Esophagus squamous epithelium (tissue), 5 donors: ENCODE measurements at regions not wholly inside any gene's neighbourhood (a gene's known extent, or its start where the extent isn't known, plus 50 kb on each side); places are given as distances from the start of the nearest gene placed in this dataset.
"Not testable (repeated sequence)": the region's sequence is repeated elsewhere in the genome, so short reads cannot be mapped to it uniquely, and the experiment has no call there.

Experiments
- DNase-seq: peaks from one replicate; lab custom pipeline; 2025; lab: John Stamatoyannopoulos, UW
- H3K27ac ChIP-seq, 4 donors: fragments of 200-600 bp; sonication (generic); one replicate each; pipeline ENCODE4 v1.5.1; 2016 to 2019; ENCODE audit warnings: mild to moderate bottlenecking in 1 of 4
- H3K27me3 ChIP-seq, 4 donors: fragments of 200-600 bp; sonication (generic); 1 replicate in 3 of 4; 2 replicates in 1 of 4; pipeline versions ENCODE4 v1.5.1 to v1.6.0; 2017 to 2021; ENCODE audit warnings: antibody characterized with exemption in 1 of 4
- H3K36me3 ChIP-seq, 3 donors: fragments of 200-600 bp; sonication (generic); one replicate each; pipeline ENCODE4 v1.5.1; 2016 to 2019
- H3K4me1 ChIP-seq, 3 donors: fragments of 200-600 bp; sonication (generic); one replicate each; pipeline ENCODE4 v1.5.1; 2017 to 2019
- H3K4me3 ChIP-seq, 4 donors: fragments of 200-600 bp; sonication (generic); 1 replicate in 3 of 4; 2 replicates in 1 of 4; pipeline ENCODE4 v1.5.1; 2016 to 2019; ENCODE audit warnings: mild to moderate bottlenecking in 2 of 4, moderate library complexity in 1 of 4
- H3K9me3 ChIP-seq, 3 donors: fragments of 200-600 bp; sonication (generic); one replicate each; pipeline ENCODE4 v1.5.1; 2016 to 2019
- CTCF ChIP-seq, 6 experiments: fragments of 450-650 bp in 4 of 6; fragments of 200-600 bp in 2 of 6; sonication (generic) in 2 of 6; IDR thresholded peaks; one replicate each; pipeline ENCODE4 v1.5.1; 2016 to 2019; ENCODE audit warnings: antibody characterized with exemption in 6 of 6, mild to moderate bottlenecking in 4 of 6, moderate library complexity in 4 of 6
- POLR2A ChIP-seq, 4 donors: fragments of 450-650 bp; IDR thresholded peaks; one replicate each; pipeline ENCODE4 v1.6.1; 2017; ENCODE audit warnings: antibody characterized with exemption in 4 of 4, mild to moderate bottlenecking in 4 of 4, moderate library complexity in 3 of 4
- WGBS, 2 donors: methylation state at CpG; one replicate each; pipeline ENCODE4 v1.1.5; 2018; 5-methylcytosine and 5-hydroxymethylcytosine counted together
- intact Hi-C: fragments of 100-400 bp; cut with DNase I; formaldehyde crosslinking; loops from one replicate; pipeline ENCODE4 v1.15.0; 2022
- donor health status: DM: yes; HTN: yes; CAD: no.

GRCh38 chr3:166510382-166510781 lies 673.2 kb upstream of the BCHE start:
- Histone ChIP-seq H3K4me1 (no peaks in the 10 kb centered on the region), H3K9me3 (no peaks in the 10 kb centered on the region), H3K27ac (no peak overlapping the region), H3K27me3 (no peaks in the 10 kb centered on the region), H3K4me3 (no peak overlapping the region), H3K36me3 (no peaks in the 10 kb centered on the region)
- TF ChIP-seq POLR2A (IDR thresholded peaks at IDR 0.05) (no peak), CTCF (IDR thresholded peaks at IDR 0.05) (no peak)
- DNase-seq = no peak
- 45 to 100% methylated on average over 1 to 2 of the region's 4 CpGs for WGBS, 2 donors
- intact Hi-C loops = no loop called here

GRCh38 chr3:166500420-166500819 lies 663.2 kb upstream of the BCHE start:
- intact Hi-C loops, H3K27ac ChIP-seq, DNase-seq, H3K36me3 ChIP-seq, H3K4me3 ChIP-seq, H3K9me3 ChIP-seq, H3K27me3 ChIP-seq, H3K4me1 ChIP-seq: not testable (repeated sequence)
- 64 to 80% methylated on average over 1 to 2 of the region's 2 CpGs for WGBS, 2 donors

GRCh38 chr3:166499636-166500035 lies 662.4 kb upstream of the BCHE start:
- WGBS, 2 donors = 62 to 67% methylated on average over 3 of the region's 3 CpGs
- TF ChIP-seq CTCF (IDR thresholded peaks at IDR 0.05) (no peak), POLR2A (IDR thresholded peaks at IDR 0.05) (no peak)
- intact Hi-C loops = no loop called here
- no peaks in the 10 kb centered on the region for H3K9me3 ChIP-seq
- no peak overlapping the region for H3K4me3 ChIP-seq
- H3K27me3 ChIP-seq = no peaks in the 10 kb centered on the region
- H3K27ac ChIP-seq = no peak overlapping the region
- DNase-seq = no peak
- H3K36me3 ChIP-seq = no peaks in the 10 kb centered on the region
- H3K4me1 ChIP-seq = no peaks in the 10 kb centered on the region

- Histone ChIP-seq H3K27me3 (no peaks in the 10 kb centered on the region), H3K9me3 (no peaks in the 10 kb centered on the region), H3K36me3 (no peaks in the 10 kb centered on the region), H3K27ac (no peak overlapping the region), H3K4me3 (no peak overlapping the region), H3K4me1 (no peaks in the 10 kb centered on the region)
- no peak for TF ChIP-seq CTCF (IDR thresholded peaks at IDR 0.05)
- no peak for TF ChIP-seq POLR2A (IDR thresholded peaks at IDR 0.05)
- 39 to 56% methylated on average over 3 of the region's 3 CpGs for WGBS, 2 donors
- intact Hi-C loops = no loop called here
- DNase-seq = no peak
Observed at GRCh38 chr3:166498446-166498845, 661.2 kb upstream of the BCHE start.

- Histone ChIP-seq H3K4me3 (no peak overlapping the region), H3K27ac (no peak overlapping the region), H3K9me3 (no peaks in the 10 kb centered on the region), H3K36me3 (no peaks in the 10 kb centered on the region), H3K27me3 (no peaks in the 10 kb centered on the region), H3K4me1 (no peaks in the 10 kb centered on the region)
- 95 to 96% methylated on average over 6 to 8 of the region's 10 CpGs for WGBS, 2 donors
- TF ChIP-seq CTCF (IDR thresholded peaks at IDR 0.05) = no peak
- TF ChIP-seq POLR2A (IDR thresholded peaks at IDR 0.05) = no peak
- DNase-seq = no peak
- intact Hi-C loops = no loop called here
Observed at GRCh38 chr3:166489826-166490225, 652.6 kb upstream of the BCHE start.

GRCh38 chr3:166488977-166489672 lies 651.9 kb upstream of the BCHE start:
- Histone ChIP-seq H3K27me3 (no peaks in the 10 kb centered on the region), H3K4me3 (no peak overlapping the region), H3K4me1 (no peaks in the 10 kb centered on the region), H3K9me3 (no peaks in the 10 kb centered on the region), H3K36me3 (no peaks in the 10 kb centered on the region), H3K27ac (no peak overlapping the region)
- 93 to 100% methylated on average over 3 to 4 of the region's 5 CpGs for WGBS, 2 donors
- DNase-seq = no peak
- intact Hi-C loops = no loop called here
- TF ChIP-seq CTCF (IDR thresholded peaks at IDR 0.05) (no peak), POLR2A (IDR thresholded peaks at IDR 0.05) (no peak)
